ENCODE measurements at regions not wholly inside any gene's neighbourhood (a gene's known extent, or its start where the extent isn't known, plus 50 kb on each side); places are given as distances from the start of the nearest gene placed in this dataset.

- TF ChIP-seq CTCF (IDR thresholded peaks at IDR 0.05): no peak
- TF ChIP-seq POLR2A (IDR thresholded peaks at IDR 0.05): no peak
These were observed 670.9 kb downstream of the HTR1B start for GRCh38 chr6:76792394-76792793.

Data from Peyer's patch (tissue), 4 donors.